HL-60 (cell line): ENCODE measurements at regions not wholly inside any gene's neighbourhood (a gene's known extent, or its start where the extent isn't known, plus 50 kb on each side); places are given as distances from the start of the nearest gene placed in this dataset.

Experiments
- DNase-seq, 2 experiments: peaks; one replicate each; pipeline ENCODE4 v3.0.0-alpha.2; 2010 to 2020; ENCODE audit warnings: low read depth in 1 of 2, low spot score in 1 of 2
- H3K27ac ChIP-seq: fragments of 250-450 bp; sonication (Bioruptor Pico); replicated peaks from 2 replicates; pipeline ENCODE4 v1.5.1; 2020; ENCODE audit warnings: mild to moderate bottlenecking, moderate library complexity
- H3K27me3 ChIP-seq: fragments of 250-450 bp; sonication (Bioruptor Pico); 2 replicates; pipeline ENCODE4 v1.5.1; 2021; ENCODE audit warnings: mild to moderate bottlenecking, moderate library complexity; ENCODE audit not compliant: insufficient read depth, poor library complexity, severe bottlenecking
- H3K4me3 ChIP-seq: replicated peaks from 2 replicates; pipeline ENCODE4 v1.5.1; 2011; ENCODE audit warnings: mild to moderate bottlenecking, control low read depth, low read length; ENCODE audit not compliant: insufficient read depth
- CTCF ChIP-seq: IDR thresholded peaks from one replicate; pipeline ENCODE4 v1.5.1; 2011; ENCODE audit warnings: low read length, control low read depth, inconsistent platforms; ENCODE audit not compliant: insufficient read depth
- GABPA ChIP-seq: IDR thresholded peaks from 2 replicates; pipeline ENCODE4 v1.6.1; 2012; ENCODE audit warnings: low read depth
- POLR2AphosphoS5 ChIP-seq: IDR thresholded peaks from 2 replicates; pipeline ENCODE4 v1.6.1; 2012; ENCODE audit warnings: low read depth
- REST ChIP-seq: IDR thresholded peaks from 2 replicates; pipeline ENCODE4 v1.6.1; 2012; ENCODE audit warnings: low read depth; ENCODE audit not compliant: insufficient replicate concordance
- SPI1 ChIP-seq: IDR thresholded peaks from 2 replicates; pipeline ENCODE4 v1.6.1; 2012; ENCODE audit warnings: low read depth, mild to moderate bottlenecking, borderline replicate concordance

- Histone ChIP-seq H3K4me3 (no peak overlapping the region), H3K27ac (no peak overlapping the region), H3K27me3 (no peaks in the 10 kb centered on the region)
- no peak for DNase-seq
- TF ChIP-seq POLR2AphosphoS5 = no peak
- no peak for TF ChIP-seq SPI1
- no peak for TF ChIP-seq REST
- no peak for TF ChIP-seq GABPA
- TF ChIP-seq CTCF = no peak
Measured at GRCh38 chr9:108519437-108519836, 336.3 kb downstream of the ACTL7B start.

GRCh38 chr9:108517651-108518365 lies 338.0 kb downstream of the ACTL7B start:
- H3K27ac ChIP-seq = no peak overlapping the region
- TF ChIP-seq POLR2AphosphoS5 (no peak), REST (no peak), CTCF (no peak), GABPA (no peak), SPI1 (no peak)

GRCh38 chr9:108516391-108516790 lies 339.4 kb downstream of the ACTL7B start:
- Histone ChIP-seq H3K27me3 (no peaks in the 10 kb centered on the region), H3K4me3 (no peak overlapping the region), H3K27ac (no peak overlapping the region)
- DNase-seq = no peak
- TF ChIP-seq SPI1 (no peak), POLR2AphosphoS5 (no peak), CTCF (no peak), REST (no peak), GABPA (no peak)

More at GRCh38 chr9:108517651-108518365, 338.0 kb downstream of the ACTL7B start:
- H3K27me3 ChIP-seq = no peaks in the 10 kb centered on the region
- H3K4me3 ChIP-seq = no peak overlapping the region
- no peak for DNase-seq
